Ovary (tissue), 3 donors: ENCODE measurements at regions not wholly inside any gene's neighbourhood (a gene's known extent, or its start where the extent isn't known, plus 50 kb on each side); places are given as distances from the start of the nearest gene placed in this dataset.

Experiments used
- CTCF ChIP-seq, 3 donors: fragments of 450-650 bp in 2 of 3; fragments of 200-600 bp in 1 of 3; IDR thresholded peaks; one replicate each; pipeline versions ENCODE4 v1.5.1 to v1.8.0; 2016 to 2022; ENCODE audit warnings: antibody characterized with exemption in 3 of 3, mild to moderate bottlenecking in 1 of 3
- EP300 ChIP-seq: sonication (generic); formaldehyde crosslinking; IDR thresholded peaks from one replicate; pipeline ENCODE4 v1.6.1; 2017; ENCODE audit warnings: antibody characterized with exemption
- POLR2A ChIP-seq: fragments of 450-650 bp; IDR thresholded peaks from one replicate; pipeline ENCODE4 v1.6.1; 2017; ENCODE audit warnings: antibody characterized with exemption, mild to moderate bottlenecking, moderate library complexity
- donor health status: DM: no; HTN: no; CAD: no.

GRCh38 chr12:124229520-124229919, 65.4 kb upstream of the RFLNA start:
- TF ChIP-seq CTCF (IDR thresholded peaks at IDR 0.05): no peak
- no peak for TF ChIP-seq POLR2A
- TF ChIP-seq EP300: no peak
